Ishikawa (cell line): ENCODE measurements at regions not wholly inside any gene's neighbourhood (a gene's known extent, or its start where the extent isn't known, plus 50 kb on each side); places are given as distances from the start of the nearest gene placed in this dataset.

ENCODE experiments used
- CEBPB ChIP-seq: IDR thresholded peaks from 2 replicates; pipeline ENCODE4 v1.6.1; 2012
- CREB1 ChIP-seq: IDR thresholded peaks from 2 replicates; pipeline ENCODE4 v1.6.1; 2012; ENCODE audit warnings: low read depth
- EGR1 ChIP-seq: IDR thresholded peaks from 2 replicates; pipeline ENCODE4 v1.6.1; 2012
- EP300 ChIP-seq: IDR thresholded peaks from 2 replicates; pipeline ENCODE4 v1.6.1; 2012; ENCODE audit warnings: borderline replicate concordance
- FOXM1 ChIP-seq: IDR thresholded peaks from 2 replicates; pipeline ENCODE4 v1.6.1; 2012; ENCODE audit warnings: low read depth, borderline replicate concordance
- MAX ChIP-seq: IDR thresholded peaks from 2 replicates; pipeline ENCODE4 v1.6.1; 2012
- NFIC ChIP-seq: IDR thresholded peaks from 2 replicates; pipeline ENCODE4 v1.6.1; 2012
- RAD21 ChIP-seq: IDR thresholded peaks from 2 replicates; pipeline ENCODE4 v1.6.1; 2012; ENCODE audit warnings: low read depth
- TAF1 ChIP-seq: IDR thresholded peaks from 2 replicates; pipeline ENCODE4 v1.6.1; 2012; ENCODE audit warnings: low read depth, mild to moderate bottlenecking
- TCF12 ChIP-seq: IDR thresholded peaks from 2 replicates; pipeline ENCODE4 v1.6.1; 2012; ENCODE audit warnings: low read depth
- TEAD4 ChIP-seq: IDR thresholded peaks from 2 replicates; pipeline ENCODE4 v1.6.1; 2012
- YY1 ChIP-seq: IDR thresholded peaks from 2 replicates; pipeline ENCODE4 v1.6.1; 2012; ENCODE audit warnings: low read depth
- ZBTB7A ChIP-seq: IDR thresholded peaks from 2 replicates; pipeline ENCODE4 v1.6.1; 2012; ENCODE audit warnings: low read depth
- TF ChIP-seq, protein P1 (sequence below): IDR thresholded peaks from 2 replicates; pipeline ENCODE4 v1.6.1; 2012
- TF ChIP-seq, protein P2 (sequence below): IDR thresholded peaks from 2 replicates; pipeline ENCODE4 v1.6.1; 2012; ENCODE audit warnings: low read depth, mild to moderate bottlenecking

GRCh38 chr12:86513226-86513625, 257.0 kb upstream of the MGAT4C start:
- TF ChIP-seq CREB1, result no peak
- no peak for TF ChIP-seq CEBPB
- no peak for TF ChIP-seq YY1
- TF ChIP-seq EP300, result no peak
- TF ChIP-seq TAF1, result no peak
- no peak for TF ChIP-seq ZBTB7A
- no peak for TF ChIP-seq EGR1
- no peak for TF ChIP-seq MAX
- no peak for TF ChIP-seq TEAD4

GRCh38 chr12:86496595-86496994, 240.4 kb upstream of the MGAT4C start:
- no peak for TF ChIP-seq EP300
- no peak for TF ChIP-seq TCF12
- TF ChIP-seq FOXM1, result no peak
- TF ChIP-seq TAF1, result no peak
- no peak for TF ChIP-seq MAX
- TF ChIP-seq, protein P1, sequence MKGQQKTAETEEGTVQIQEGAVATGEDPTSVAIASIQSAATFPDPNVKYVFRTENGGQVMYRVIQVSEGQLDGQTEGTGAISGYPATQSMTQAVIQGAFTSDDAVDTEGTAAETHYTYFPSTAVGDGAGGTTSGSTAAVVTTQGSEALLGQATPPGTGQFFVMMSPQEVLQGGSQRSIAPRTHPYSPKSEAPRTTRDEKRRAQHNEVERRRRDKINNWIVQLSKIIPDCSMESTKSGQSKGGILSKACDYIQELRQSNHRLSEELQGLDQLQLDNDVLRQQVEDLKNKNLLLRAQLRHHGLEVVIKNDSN, result no peak
- no peak for TF ChIP-seq TEAD4
- no peak for TF ChIP-seq ZBTB7A
- TF ChIP-seq, protein P2, sequence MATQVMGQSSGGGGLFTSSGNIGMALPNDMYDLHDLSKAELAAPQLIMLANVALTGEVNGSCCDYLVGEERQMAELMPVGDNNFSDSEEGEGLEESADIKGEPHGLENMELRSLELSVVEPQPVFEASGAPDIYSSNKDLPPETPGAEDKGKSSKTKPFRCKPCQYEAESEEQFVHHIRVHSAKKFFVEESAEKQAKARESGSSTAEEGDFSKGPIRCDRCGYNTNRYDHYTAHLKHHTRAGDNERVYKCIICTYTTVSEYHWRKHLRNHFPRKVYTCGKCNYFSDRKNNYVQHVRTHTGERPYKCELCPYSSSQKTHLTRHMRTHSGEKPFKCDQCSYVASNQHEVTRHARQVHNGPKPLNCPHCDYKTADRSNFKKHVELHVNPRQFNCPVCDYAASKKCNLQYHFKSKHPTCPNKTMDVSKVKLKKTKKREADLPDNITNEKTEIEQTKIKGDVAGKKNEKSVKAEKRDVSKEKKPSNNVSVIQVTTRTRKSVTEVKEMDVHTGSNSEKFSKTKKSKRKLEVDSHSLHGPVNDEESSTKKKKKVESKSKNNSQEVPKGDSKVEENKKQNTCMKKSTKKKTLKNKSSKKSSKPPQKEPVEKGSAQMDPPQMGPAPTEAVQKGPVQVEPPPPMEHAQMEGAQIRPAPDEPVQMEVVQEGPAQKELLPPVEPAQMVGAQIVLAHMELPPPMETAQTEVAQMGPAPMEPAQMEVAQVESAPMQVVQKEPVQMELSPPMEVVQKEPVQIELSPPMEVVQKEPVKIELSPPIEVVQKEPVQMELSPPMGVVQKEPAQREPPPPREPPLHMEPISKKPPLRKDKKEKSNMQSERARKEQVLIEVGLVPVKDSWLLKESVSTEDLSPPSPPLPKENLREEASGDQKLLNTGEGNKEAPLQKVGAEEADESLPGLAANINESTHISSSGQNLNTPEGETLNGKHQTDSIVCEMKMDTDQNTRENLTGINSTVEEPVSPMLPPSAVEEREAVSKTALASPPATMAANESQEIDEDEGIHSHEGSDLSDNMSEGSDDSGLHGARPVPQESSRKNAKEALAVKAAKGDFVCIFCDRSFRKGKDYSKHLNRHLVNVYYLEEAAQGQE, result no peak
- TF ChIP-seq EGR1, result no peak
- TF ChIP-seq YY1, result no peak
- no peak for TF ChIP-seq CREB1
- no peak for TF ChIP-seq NFIC
- TF ChIP-seq CEBPB, result no peak
- no peak for TF ChIP-seq RAD21

- TF ChIP-seq CEBPB, result no peak
These were observed 228.3 kb upstream of the MGAT4C start for GRCh38 chr12:86484473-86484872.

GRCh38 chr12:86473231-86473630, 217.0 kb upstream of the MGAT4C start:
- TF ChIP-seq CEBPB, result no peak
- TF ChIP-seq FOXM1, result no peak
- no peak for TF ChIP-seq EGR1
- no peak for TF ChIP-seq MAX
- no peak for TF ChIP-seq EP300
- no peak for TF ChIP-seq YY1
- TF ChIP-seq, protein P1, result no peak
- no peak for TF ChIP-seq ZBTB7A
- TF ChIP-seq RAD21, result no peak
- TF ChIP-seq TEAD4, result no peak
- TF ChIP-seq, protein P2, result no peak
- no peak for TF ChIP-seq TAF1
- no peak for TF ChIP-seq CREB1

GRCh38 chr12:86456776-86457175, 200.6 kb upstream of the MGAT4C start:
- no peak for TF ChIP-seq EP300
- TF ChIP-seq MAX, result no peak
- no peak for TF ChIP-seq NFIC
- TF ChIP-seq CREB1, result no peak
- TF ChIP-seq TCF12, result no peak
- no peak for TF ChIP-seq ZBTB7A
- no peak for TF ChIP-seq CEBPB
- TF ChIP-seq EGR1, result no peak
- TF ChIP-seq, protein P1, result no peak

GRCh38 chr12:86456241-86456640, 200.1 kb upstream of the MGAT4C start:
- TF ChIP-seq CREB1 (no peak), EP300 (no peak), TAF1 (no peak), NFIC (no peak), YY1 (no peak), ZBTB7A (no peak), MAX (no peak), FOXM1 (no peak), TEAD4 (no peak), RAD21 (no peak), TCF12 (no peak), EGR1 (no peak), CEBPB (no peak)
- TF ChIP-seq, protein P1, result no peak
- TF ChIP-seq, protein P2, result no peak
